ENCODE measurements at regions not wholly inside any gene's neighbourhood (a gene's known extent, or its start where the extent isn't known, plus 50 kb on each side); places are given as distances from the start of the nearest gene placed in this dataset.

DNA sequence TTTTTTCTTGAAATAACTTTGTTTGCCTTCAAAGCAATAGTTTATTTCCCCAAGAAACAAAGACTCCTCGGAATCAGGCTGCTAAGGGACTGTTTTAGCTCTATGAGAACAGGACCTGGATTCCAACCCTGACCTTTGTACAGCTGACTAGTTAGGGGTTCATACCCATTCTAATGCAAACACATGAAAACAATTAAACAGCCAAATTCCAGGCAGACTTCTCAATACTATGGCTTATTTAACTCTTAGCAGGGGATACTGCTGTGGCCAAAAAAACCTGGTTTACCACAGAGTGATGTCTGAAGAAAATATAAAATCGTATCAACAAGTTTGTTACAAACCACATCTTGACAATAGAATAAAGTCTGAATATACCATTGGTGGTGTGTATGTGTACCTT is 129.6 kb upstream of the INTU start:
- TF ChIP-seq POLR2AphosphoS5 (IDR thresholded peaks at IDR 0.05) (no peak), POLR2A (IDR thresholded peaks at IDR 0.05) (no peak)
- TF ChIP-seq, protein P1, sequence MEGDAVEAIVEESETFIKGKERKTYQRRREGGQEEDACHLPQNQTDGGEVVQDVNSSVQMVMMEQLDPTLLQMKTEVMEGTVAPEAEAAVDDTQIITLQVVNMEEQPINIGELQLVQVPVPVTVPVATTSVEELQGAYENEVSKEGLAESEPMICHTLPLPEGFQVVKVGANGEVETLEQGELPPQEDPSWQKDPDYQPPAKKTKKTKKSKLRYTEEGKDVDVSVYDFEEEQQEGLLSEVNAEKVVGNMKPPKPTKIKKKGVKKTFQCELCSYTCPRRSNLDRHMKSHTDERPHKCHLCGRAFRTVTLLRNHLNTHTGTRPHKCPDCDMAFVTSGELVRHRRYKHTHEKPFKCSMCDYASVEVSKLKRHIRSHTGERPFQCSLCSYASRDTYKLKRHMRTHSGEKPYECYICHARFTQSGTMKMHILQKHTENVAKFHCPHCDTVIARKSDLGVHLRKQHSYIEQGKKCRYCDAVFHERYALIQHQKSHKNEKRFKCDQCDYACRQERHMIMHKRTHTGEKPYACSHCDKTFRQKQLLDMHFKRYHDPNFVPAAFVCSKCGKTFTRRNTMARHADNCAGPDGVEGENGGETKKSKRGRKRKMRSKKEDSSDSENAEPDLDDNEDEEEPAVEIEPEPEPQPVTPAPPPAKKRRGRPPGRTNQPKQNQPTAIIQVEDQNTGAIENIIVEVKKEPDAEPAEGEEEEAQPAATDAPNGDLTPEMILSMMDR (IDR thresholded peaks at IDR 0.05 in 8 of 11, conservative IDR thresholded peaks at IDR 0.05 in 3 of 11) = no peak

All from spleen (tissue), 7 donors.